ENCODE measurements at regions not wholly inside any gene's neighbourhood (a gene's known extent, or its start where the extent isn't known, plus 50 kb on each side); places are given as distances from the start of the nearest gene placed in this dataset.
"Not testable (repeated sequence)": the region's sequence is repeated elsewhere in the genome, so short reads cannot be mapped to it uniquely, and the experiment has no call there.

DNA sequence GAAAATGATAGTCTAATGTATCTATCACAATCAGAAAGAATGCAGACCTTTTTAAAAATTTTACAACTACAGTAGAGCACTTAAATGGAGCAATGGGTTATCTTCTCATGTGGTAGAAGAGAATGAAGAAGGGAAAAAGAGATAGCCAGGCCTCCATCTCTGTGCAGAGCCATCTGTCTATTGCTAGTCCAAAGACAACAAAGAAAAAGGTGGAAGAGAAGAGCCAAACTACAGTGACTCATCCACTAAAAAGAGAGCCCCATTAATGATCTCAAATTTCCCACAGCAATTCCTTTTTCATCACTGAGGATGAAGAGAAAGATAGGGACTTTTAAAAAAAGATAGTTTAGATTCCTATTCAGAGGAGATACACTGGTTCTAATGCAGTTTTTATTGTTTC is 232.9 kb downstream of the ATXN7L3B start:
- TF ChIP-seq, protein P1, sequence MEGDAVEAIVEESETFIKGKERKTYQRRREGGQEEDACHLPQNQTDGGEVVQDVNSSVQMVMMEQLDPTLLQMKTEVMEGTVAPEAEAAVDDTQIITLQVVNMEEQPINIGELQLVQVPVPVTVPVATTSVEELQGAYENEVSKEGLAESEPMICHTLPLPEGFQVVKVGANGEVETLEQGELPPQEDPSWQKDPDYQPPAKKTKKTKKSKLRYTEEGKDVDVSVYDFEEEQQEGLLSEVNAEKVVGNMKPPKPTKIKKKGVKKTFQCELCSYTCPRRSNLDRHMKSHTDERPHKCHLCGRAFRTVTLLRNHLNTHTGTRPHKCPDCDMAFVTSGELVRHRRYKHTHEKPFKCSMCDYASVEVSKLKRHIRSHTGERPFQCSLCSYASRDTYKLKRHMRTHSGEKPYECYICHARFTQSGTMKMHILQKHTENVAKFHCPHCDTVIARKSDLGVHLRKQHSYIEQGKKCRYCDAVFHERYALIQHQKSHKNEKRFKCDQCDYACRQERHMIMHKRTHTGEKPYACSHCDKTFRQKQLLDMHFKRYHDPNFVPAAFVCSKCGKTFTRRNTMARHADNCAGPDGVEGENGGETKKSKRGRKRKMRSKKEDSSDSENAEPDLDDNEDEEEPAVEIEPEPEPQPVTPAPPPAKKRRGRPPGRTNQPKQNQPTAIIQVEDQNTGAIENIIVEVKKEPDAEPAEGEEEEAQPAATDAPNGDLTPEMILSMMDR (IDR thresholded peaks at IDR 0.05; ENCODE audit: unreplicated experiment) = no peak
- Mint-ChIP-seq H3K4me1 (ENCODE audit: low read depth) (no peaks in the 10 kb centered on the region), H3K9me3 (ENCODE audit: low read depth) (no peaks in the 10 kb centered on the region), H3K4me3 (ENCODE audit: low read depth) (no peak overlapping the region), H3K36me3 (ENCODE audit: insufficient read depth) (no peaks in the 10 kb centered on the region), H3K27ac (no peak overlapping the region), H3K27me3 (peaks cover 4% of the 10 kb centered on the region)
- DNase-seq (ENCODE audit: low spot score, unreplicated experiment) = no peak

DNA sequence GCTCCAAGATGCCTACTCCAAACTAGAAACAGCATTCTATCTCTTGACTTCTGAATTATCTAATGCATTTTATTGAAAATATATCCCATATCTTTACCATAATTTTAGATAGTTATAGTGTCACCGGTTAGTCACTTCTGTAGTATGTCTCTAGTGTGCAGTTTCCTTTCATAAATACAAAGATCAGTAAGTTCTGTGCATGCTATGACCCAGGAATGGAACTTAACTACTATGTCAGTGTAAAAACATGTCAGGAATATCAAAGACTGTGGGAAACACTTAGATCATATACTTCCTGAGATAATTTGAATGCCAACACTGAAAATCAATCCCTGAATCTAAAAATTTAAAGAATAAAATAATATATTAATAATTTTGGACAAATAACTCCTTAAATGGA is 237.6 kb downstream of the ATXN7L3B start:
- Mint-ChIP-seq H3K36me3 (ENCODE audit: insufficient read depth) (no peaks in the 10 kb centered on the region), H3K9me3 (ENCODE audit: low read depth) (no peaks in the 10 kb centered on the region), H3K4me1 (ENCODE audit: low read depth) (no peaks in the 10 kb centered on the region), H3K4me3 (ENCODE audit: low read depth) (no peak overlapping the region), H3K27me3 (no peaks in the 10 kb centered on the region), H3K27ac (no peak overlapping the region)
- no peak for DNase-seq (ENCODE audit: low spot score, unreplicated experiment)
- TF ChIP-seq, protein P1 (IDR thresholded peaks at IDR 0.05; ENCODE audit: unreplicated experiment) = no peak

DNA sequence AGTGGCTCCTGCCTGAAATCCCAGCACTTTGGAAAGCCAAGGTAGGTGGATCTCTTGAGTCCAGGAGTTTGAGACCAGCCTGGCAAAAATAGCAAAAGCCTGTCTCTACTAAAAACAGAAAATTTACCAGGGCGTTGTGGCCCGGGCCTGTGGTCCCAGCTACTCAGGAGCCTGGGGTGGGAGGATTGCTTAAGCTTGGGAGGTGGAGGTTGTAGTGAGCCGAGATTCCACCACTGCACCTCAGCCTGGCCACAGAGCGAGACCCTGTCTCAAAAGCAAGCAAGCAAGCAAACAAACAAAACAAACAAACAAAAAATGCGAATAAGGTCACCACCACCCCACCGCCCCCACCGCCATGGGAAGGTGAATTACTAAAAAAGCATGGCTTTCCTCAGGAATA is 238.7 kb downstream of the ATXN7L3B start:
- no peak for DNase-seq (ENCODE audit: low spot score, unreplicated experiment)
- no peak overlapping the region for H3K27ac Mint-ChIP-seq

DNA sequence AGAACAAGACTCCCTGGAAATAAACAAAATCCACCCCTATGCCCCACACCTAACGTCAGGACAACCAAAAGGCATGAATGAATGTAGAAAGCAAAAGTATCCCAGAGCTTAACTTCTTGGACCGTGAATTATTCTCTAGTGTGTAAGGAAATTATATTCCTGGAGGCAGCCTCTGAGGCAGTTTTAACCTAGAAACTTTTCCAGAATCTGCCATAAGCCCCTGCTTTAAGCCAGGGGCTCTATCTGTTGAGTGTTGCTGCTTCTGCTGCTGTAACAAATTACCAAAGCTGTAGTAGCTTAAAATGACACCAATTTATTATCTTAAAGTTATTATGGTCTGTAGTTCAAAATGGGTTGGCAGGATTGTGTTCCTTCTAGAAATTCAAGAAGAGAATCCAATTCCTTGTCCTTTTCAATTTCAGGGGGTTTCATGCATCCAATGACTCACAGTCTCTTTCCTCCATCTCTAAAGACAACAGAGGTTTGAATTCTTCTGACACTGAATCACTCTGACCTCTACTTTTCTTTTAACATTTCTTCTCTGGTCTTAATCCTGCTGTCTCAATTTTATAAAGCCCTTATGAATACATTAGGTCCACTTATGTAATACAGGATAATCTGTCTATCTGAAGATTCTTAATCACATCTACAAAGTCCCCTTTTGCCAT is 242.7 kb downstream of the ATXN7L3B start:
- Mint-ChIP-seq H3K4me3 (ENCODE audit: low read depth) (no peak overlapping the region), H3K27me3 (no peaks in the 10 kb centered on the region), H3K9me3 (ENCODE audit: low read depth) (no peaks in the 10 kb centered on the region), H3K27ac (no peak overlapping the region), H3K36me3 (ENCODE audit: insufficient read depth) (no peaks in the 10 kb centered on the region), H3K4me1 (ENCODE audit: low read depth) (no peaks in the 10 kb centered on the region)
- no peak for DNase-seq (ENCODE audit: low spot score, unreplicated experiment)
- TF ChIP-seq, protein P1 (IDR thresholded peaks at IDR 0.05; ENCODE audit: unreplicated experiment) = no peak

More for the DNA sequence above, 238.7 kb downstream of the ATXN7L3B start:
- TF ChIP-seq, protein P1 (IDR thresholded peaks at IDR 0.05; ENCODE audit: unreplicated experiment) = no peak
- no peaks in the 10 kb centered on the region for H3K27me3 Mint-ChIP-seq
- no peaks in the 10 kb centered on the region for H3K4me1 Mint-ChIP-seq (ENCODE audit: low read depth)
- H3K36me3 Mint-ChIP-seq (ENCODE audit: insufficient read depth) = no peaks in the 10 kb centered on the region
- no peak overlapping the region for H3K4me3 Mint-ChIP-seq (ENCODE audit: low read depth)
- no peaks in the 10 kb centered on the region for H3K9me3 Mint-ChIP-seq (ENCODE audit: low read depth)

DNA sequence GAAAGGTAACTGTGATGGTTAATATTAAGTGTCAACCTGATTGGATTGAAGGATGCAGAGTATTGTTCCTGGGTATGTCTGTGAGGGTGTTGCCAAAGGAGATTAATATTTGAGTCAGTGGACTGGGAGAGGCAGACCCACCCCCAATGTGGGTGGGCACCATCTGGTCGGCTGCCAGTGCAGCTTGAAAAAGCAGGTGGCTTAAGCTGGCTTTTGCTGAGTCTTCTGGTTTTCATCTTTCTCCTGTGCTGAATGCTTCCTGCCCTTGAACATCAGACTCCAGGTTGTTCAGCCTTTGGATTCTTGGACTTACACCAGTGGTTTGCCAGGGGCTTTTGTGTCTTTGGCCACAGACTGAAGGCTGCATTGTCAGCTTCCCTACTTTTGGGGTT is 243.2 kb downstream of the ATXN7L3B start:
- DNase-seq (ENCODE audit: low spot score, unreplicated experiment); H3K36me3 Mint-ChIP-seq (ENCODE audit: insufficient read depth); H3K27me3 Mint-ChIP-seq; H3K4me1 Mint-ChIP-seq (ENCODE audit: low read depth); H3K9me3 Mint-ChIP-seq (ENCODE audit: low read depth); H3K4me3 Mint-ChIP-seq (ENCODE audit: low read depth); H3K27ac Mint-ChIP-seq: not testable (repeated sequence)

DNA sequence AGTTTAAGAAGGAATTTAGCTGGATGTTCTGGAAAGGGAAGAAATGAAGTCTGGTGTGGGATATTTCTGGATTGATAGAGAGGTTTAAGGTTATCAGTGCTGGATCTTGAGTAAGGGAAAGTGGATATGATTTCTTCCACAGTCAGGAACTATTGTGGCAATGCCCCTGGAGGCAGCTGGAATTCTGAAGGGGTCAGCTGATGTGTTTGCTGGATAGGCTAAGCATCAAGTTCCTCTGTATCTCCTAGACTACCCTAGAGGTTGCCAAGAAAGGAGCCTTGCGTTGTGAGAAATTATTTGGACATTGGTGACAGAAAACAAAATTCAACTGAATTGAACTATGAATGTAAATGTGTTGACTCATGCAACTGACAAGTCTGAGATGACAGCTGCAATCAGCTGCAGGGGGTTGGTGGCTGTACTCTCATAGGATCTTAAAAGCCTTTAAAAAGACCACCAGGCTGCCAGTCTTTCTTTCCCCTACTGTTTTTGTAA is 244.4 kb downstream of the ATXN7L3B start:
- Mint-ChIP-seq H3K36me3 (ENCODE audit: insufficient read depth) (no peaks in the 10 kb centered on the region), H3K4me3 (ENCODE audit: low read depth) (no peak overlapping the region), H3K9me3 (ENCODE audit: low read depth) (no peaks in the 10 kb centered on the region), H3K27ac (no peak overlapping the region), H3K27me3 (no peaks in the 10 kb centered on the region), H3K4me1 (ENCODE audit: low read depth) (no peaks in the 10 kb centered on the region)
- TF ChIP-seq, protein P1 (IDR thresholded peaks at IDR 0.05; ENCODE audit: unreplicated experiment) = no peak
- no peak for DNase-seq (ENCODE audit: low spot score, unreplicated experiment)
